ENCODE measurements at regions not wholly inside any gene's neighbourhood (a gene's known extent, or its start where the extent isn't known, plus 50 kb on each side); places are given as distances from the start of the nearest gene placed in this dataset.

GRCh38 chr12:90899456-90900182 is 55.4 kb downstream of the CCER1 start:
- Histone ChIP-seq H3K4me1 (ENCODE audit: control insufficient read depth in 2 of 2, insufficient read depth in 2 of 2, low read length in 1 of 2) (no peaks in the 10 kb centered on the region), H3K27ac (ENCODE audit: low read depth in 2 of 2, low read length in 1 of 2) (no peak overlapping the region), H3K36me3 (ENCODE audit: control insufficient read depth in 2 of 2, insufficient read depth in 2 of 2, low read length in 1 of 2) (no peaks in the 10 kb centered on the region), H3K9me3 (ENCODE audit: control insufficient read depth in 2 of 2, insufficient read depth in 1 of 2, low read depth in 1 of 2, low read length in 1 of 2) (no peaks in the 10 kb centered on the region), H3K4me3 (ENCODE audit: low read depth in 1 of 2, low read length in 2 of 2) (no peak overlapping the region), H3K27me3 (ENCODE audit: control insufficient read depth in 1 of 2, insufficient read depth in 2 of 2, low read length in 2 of 2) (no peaks in the 10 kb centered on the region)
- WGBS, 2 donors, result 72 to 73% methylated on average over 4 of the region's 4 CpGs

- Histone ChIP-seq H3K4me1 (ENCODE audit: control insufficient read depth in 2 of 2, insufficient read depth in 2 of 2, low read length in 1 of 2) (no peaks in the 10 kb centered on the region), H3K27ac (ENCODE audit: low read depth in 2 of 2, low read length in 1 of 2) (no peak overlapping the region), H3K27me3 (ENCODE audit: control insufficient read depth in 1 of 2, insufficient read depth in 2 of 2, low read length in 2 of 2) (no peaks in the 10 kb centered on the region), H3K9me3 (ENCODE audit: control insufficient read depth in 2 of 2, insufficient read depth in 1 of 2, low read depth in 1 of 2, low read length in 1 of 2) (no peaks in the 10 kb centered on the region), H3K36me3 (ENCODE audit: control insufficient read depth in 2 of 2, insufficient read depth in 2 of 2, low read length in 1 of 2) (no peaks in the 10 kb centered on the region), H3K4me3 (ENCODE audit: low read depth in 1 of 2, low read length in 2 of 2) (no peak overlapping the region)
These were observed 57.0 kb downstream of the CCER1 start for GRCh38 chr12:90897986-90898385.

GRCh38 chr12:90897316-90897715 is 57.7 kb downstream of the CCER1 start:
- no peaks in the 10 kb centered on the region for H3K9me3 ChIP-seq (ENCODE audit: control insufficient read depth in 2 of 2, insufficient read depth in 1 of 2, low read depth in 1 of 2, low read length in 1 of 2)
- H3K27ac ChIP-seq (ENCODE audit: low read depth in 2 of 2, low read length in 1 of 2), result no peak overlapping the region
- no peaks in the 10 kb centered on the region for H3K4me1 ChIP-seq (ENCODE audit: control insufficient read depth in 2 of 2, insufficient read depth in 2 of 2, low read length in 1 of 2)
- WGBS, 2 donors, result 82 to 86% methylated on average over 3 of the region's 3 CpGs
- no peak overlapping the region for H3K4me3 ChIP-seq (ENCODE audit: low read depth in 1 of 2, low read length in 2 of 2)
- H3K27me3 ChIP-seq (ENCODE audit: control insufficient read depth in 1 of 2, insufficient read depth in 2 of 2, low read length in 2 of 2), result no peaks in the 10 kb centered on the region
- no peaks in the 10 kb centered on the region for H3K36me3 ChIP-seq (ENCODE audit: control insufficient read depth in 2 of 2, insufficient read depth in 2 of 2, low read length in 1 of 2)

- Histone ChIP-seq H3K27me3 (ENCODE audit: control insufficient read depth in 1 of 2, insufficient read depth in 2 of 2, low read length in 2 of 2) (no peaks in the 10 kb centered on the region), H3K4me3 (ENCODE audit: low read depth in 1 of 2, low read length in 2 of 2) (no peak overlapping the region), H3K36me3 (ENCODE audit: control insufficient read depth in 2 of 2, insufficient read depth in 2 of 2, low read length in 1 of 2) (no peaks in the 10 kb centered on the region), H3K27ac (ENCODE audit: low read depth in 2 of 2, low read length in 1 of 2) (no peak overlapping the region), H3K4me1 (ENCODE audit: control insufficient read depth in 2 of 2, insufficient read depth in 2 of 2, low read length in 1 of 2) (no peaks in the 10 kb centered on the region), H3K9me3 (ENCODE audit: control insufficient read depth in 2 of 2, insufficient read depth in 1 of 2, low read depth in 1 of 2, low read length in 1 of 2) (no peaks in the 10 kb centered on the region)
- WGBS, 2 donors, result 96 to 97% methylated on average over 1 of the region's 1 CpG
These were observed 58.2 kb downstream of the CCER1 start for GRCh38 chr12:90896821-90897220.

GRCh38 chr12:90896164-90896563 is 58.8 kb downstream of the CCER1 start:
- Histone ChIP-seq H3K36me3 (ENCODE audit: control insufficient read depth in 2 of 2, insufficient read depth in 2 of 2, low read length in 1 of 2) (no peaks in the 10 kb centered on the region), H3K9me3 (ENCODE audit: control insufficient read depth in 2 of 2, insufficient read depth in 1 of 2, low read depth in 1 of 2, low read length in 1 of 2) (no peaks in the 10 kb centered on the region), H3K4me3 (ENCODE audit: low read depth in 1 of 2, low read length in 2 of 2) (no peak overlapping the region), H3K4me1 (ENCODE audit: control insufficient read depth in 2 of 2, insufficient read depth in 2 of 2, low read length in 1 of 2) (no peaks in the 10 kb centered on the region), H3K27ac (ENCODE audit: low read depth in 2 of 2, low read length in 1 of 2) (no peak overlapping the region), H3K27me3 (ENCODE audit: control insufficient read depth in 1 of 2, insufficient read depth in 2 of 2, low read length in 2 of 2) (no peaks in the 10 kb centered on the region)

- Histone ChIP-seq H3K27me3 (ENCODE audit: control insufficient read depth in 1 of 2, insufficient read depth in 2 of 2, low read length in 2 of 2) (no peaks in the 10 kb centered on the region), H3K4me3 (ENCODE audit: low read depth in 1 of 2, low read length in 2 of 2) (no peak overlapping the region)
- WGBS, 2 donors, result 43 to 49% methylated on average over 1 of the region's 1 CpG
These were observed 66.7 kb downstream of the CCER1 start for GRCh38 chr12:90888316-90888715.

DNA sequence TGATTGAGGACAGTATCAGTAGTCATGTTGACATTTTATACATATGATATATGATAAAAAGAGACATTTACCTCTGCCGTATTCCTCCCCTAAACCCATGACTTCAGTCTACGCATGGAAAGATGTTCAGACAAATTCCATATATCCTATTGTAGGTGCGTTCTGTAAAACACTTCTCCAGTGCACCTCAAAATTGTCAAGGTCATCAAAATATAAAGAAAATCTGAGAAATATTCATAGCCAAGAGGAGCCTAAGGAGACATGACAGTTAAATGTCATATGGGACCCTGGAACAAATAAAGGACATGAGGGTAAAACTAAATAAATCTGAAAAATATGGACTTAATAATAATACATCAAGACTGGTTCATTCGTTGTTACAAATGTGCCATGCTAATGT is 71.5 kb downstream of the CCER1 start:
- Histone ChIP-seq H3K4me3 (ENCODE audit: low read depth in 1 of 2, low read length in 2 of 2) (no peak overlapping the region), H3K9me3 (ENCODE audit: control insufficient read depth in 2 of 2, insufficient read depth in 1 of 2, low read depth in 1 of 2, low read length in 1 of 2) (peaks cover 0 to 2% of the 10 kb centered on the region in 2 donors), H3K36me3 (ENCODE audit: control insufficient read depth in 2 of 2, insufficient read depth in 2 of 2, low read length in 1 of 2) (no peaks in the 10 kb centered on the region), H3K27me3 (ENCODE audit: control insufficient read depth in 1 of 2, insufficient read depth in 2 of 2, low read length in 2 of 2) (no peaks in the 10 kb centered on the region), H3K27ac (ENCODE audit: low read depth in 2 of 2, low read length in 1 of 2) (no peak overlapping the region), H3K4me1 (ENCODE audit: control insufficient read depth in 2 of 2, insufficient read depth in 2 of 2, low read length in 1 of 2) (no peaks in the 10 kb centered on the region)
- 69 to 84% methylated on average over 4 of the region's 4 CpGs for WGBS, 2 donors

More at GRCh38 chr12:90888316-90888715, 66.7 kb downstream of the CCER1 start:
- Histone ChIP-seq H3K36me3 (ENCODE audit: control insufficient read depth in 2 of 2, insufficient read depth in 2 of 2, low read length in 1 of 2) (no peaks in the 10 kb centered on the region), H3K9me3 (ENCODE audit: control insufficient read depth in 2 of 2, insufficient read depth in 1 of 2, low read depth in 1 of 2, low read length in 1 of 2) (no peaks in the 10 kb centered on the region), H3K4me1 (ENCODE audit: control insufficient read depth in 2 of 2, insufficient read depth in 2 of 2, low read length in 1 of 2) (no peaks in the 10 kb centered on the region), H3K27ac (ENCODE audit: low read depth in 2 of 2, low read length in 1 of 2) (no peak overlapping the region)

DNA sequence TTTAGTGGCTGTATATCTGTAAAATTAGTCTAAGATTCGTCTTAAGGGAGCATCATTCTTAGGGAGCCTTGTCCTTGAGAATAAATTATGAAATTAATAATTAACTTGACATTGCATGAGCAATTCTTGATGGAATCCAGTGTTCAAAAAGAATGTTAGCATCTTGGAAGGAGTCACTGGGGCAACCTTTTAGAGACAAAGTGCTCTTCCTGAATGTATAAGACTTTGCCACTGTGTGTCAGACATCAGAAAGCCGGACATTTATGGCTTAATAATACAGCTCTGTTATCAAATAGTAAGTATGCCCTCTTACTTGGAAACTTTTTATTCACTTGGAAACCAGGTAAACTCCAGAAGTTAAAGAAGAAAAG is 83.3 kb downstream of the CCER1 start:
- Histone ChIP-seq H3K4me3 (ENCODE audit: low read depth in 1 of 2, low read length in 2 of 2) (no peak overlapping the region), H3K27me3 (ENCODE audit: control insufficient read depth in 1 of 2, insufficient read depth in 2 of 2, low read length in 2 of 2) (no peaks in the 10 kb centered on the region), H3K4me1 (ENCODE audit: control insufficient read depth in 2 of 2, insufficient read depth in 2 of 2, low read length in 1 of 2) (no peaks in the 10 kb centered on the region), H3K36me3 (ENCODE audit: control insufficient read depth in 2 of 2, insufficient read depth in 2 of 2, low read length in 1 of 2) (no peaks in the 10 kb centered on the region), H3K27ac (ENCODE audit: low read depth in 2 of 2, low read length in 1 of 2) (no peak overlapping the region), H3K9me3 (ENCODE audit: control insufficient read depth in 2 of 2, insufficient read depth in 1 of 2, low read depth in 1 of 2, low read length in 1 of 2) (no peaks in the 10 kb centered on the region)
- 68 to 79% methylated on average over 2 of the region's 2 CpGs for WGBS, 2 donors

- Histone ChIP-seq H3K27me3 (ENCODE audit: control insufficient read depth in 1 of 2, insufficient read depth in 2 of 2, low read length in 2 of 2) (no peaks in the 10 kb centered on the region), H3K4me1 (ENCODE audit: control insufficient read depth in 2 of 2, insufficient read depth in 2 of 2, low read length in 1 of 2) (no peaks in the 10 kb centered on the region), H3K36me3 (ENCODE audit: control insufficient read depth in 2 of 2, insufficient read depth in 2 of 2, low read length in 1 of 2) (no peaks in the 10 kb centered on the region), H3K9me3 (ENCODE audit: control insufficient read depth in 2 of 2, insufficient read depth in 1 of 2, low read depth in 1 of 2, low read length in 1 of 2) (no peaks in the 10 kb centered on the region), H3K4me3 (ENCODE audit: low read depth in 1 of 2, low read length in 2 of 2) (no peak overlapping the region), H3K27ac (ENCODE audit: low read depth in 2 of 2, low read length in 1 of 2) (no peak overlapping the region)
- WGBS, 2 donors, result 69 to 70% methylated on average over 1 of the region's 1 CpG
These were observed 83.8 kb downstream of the CCER1 start for GRCh38 chr12:90870971-90871725.

GRCh38 chr12:90868626-90869025 is 86.3 kb downstream of the CCER1 start:
- 81 to 91% methylated on average over 1 of the region's 1 CpG for WGBS, 2 donors
- H3K36me3 ChIP-seq (ENCODE audit: control insufficient read depth in 2 of 2, insufficient read depth in 2 of 2, low read length in 1 of 2), result no peaks in the 10 kb centered on the region
- no peaks in the 10 kb centered on the region for H3K9me3 ChIP-seq (ENCODE audit: control insufficient read depth in 2 of 2, insufficient read depth in 1 of 2, low read depth in 1 of 2, low read length in 1 of 2)
- H3K4me1 ChIP-seq (ENCODE audit: control insufficient read depth in 2 of 2, insufficient read depth in 2 of 2, low read length in 1 of 2), result no peaks in the 10 kb centered on the region
- H3K27ac ChIP-seq (ENCODE audit: low read depth in 2 of 2, low read length in 1 of 2), result no peak overlapping the region
- H3K27me3 ChIP-seq (ENCODE audit: control insufficient read depth in 1 of 2, insufficient read depth in 2 of 2, low read length in 2 of 2), result no peaks in the 10 kb centered on the region
- H3K4me3 ChIP-seq (ENCODE audit: low read depth in 1 of 2, low read length in 2 of 2), result no peak overlapping the region
